ENCODE measurements at regions not wholly inside any gene's neighbourhood (a gene's known extent, or its start where the extent isn't known, plus 50 kb on each side); places are given as distances from the start of the nearest gene placed in this dataset.
"Not testable (repeated sequence)": the region's sequence is repeated elsewhere in the genome, so short reads cannot be mapped to it uniquely, and the experiment has no call there.

DNA sequence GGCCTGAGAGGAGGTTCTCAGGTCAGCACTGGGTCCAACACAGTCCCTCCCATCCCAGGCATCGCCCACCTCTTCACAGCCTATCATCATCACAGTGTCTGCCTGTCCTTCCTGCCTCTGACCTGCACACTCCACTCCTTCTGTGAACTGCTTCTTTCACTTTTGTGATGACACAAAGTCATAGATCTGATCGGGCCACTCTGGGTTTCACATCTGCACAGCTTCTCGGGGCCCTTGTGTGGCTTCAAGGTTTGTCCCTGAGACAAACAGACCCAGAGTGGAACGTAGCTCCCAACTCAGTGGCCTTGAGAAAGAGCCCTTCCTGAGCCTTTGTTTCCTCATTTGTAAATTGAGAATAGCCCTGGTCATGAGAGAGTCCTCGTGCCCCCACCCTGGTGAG lies 377.1 kb downstream of the ANAPC1 start:
- TF ChIP-seq POLR2A (IDR thresholded peaks at IDR 0.05; ENCODE audit: borderline replicate concordance, extremely low read depth, insufficient read depth, insufficient read length); RAD21 (IDR thresholded peaks at IDR 0.05; ENCODE audit: low read depth); EZH2phosphoT487 (IDR thresholded peaks at IDR 0.05; ENCODE audit: borderline replicate concordance); POLR2AphosphoS5 (IDR thresholded peaks at IDR 0.05; ENCODE audit: low read depth, low read length); EZH2 (IDR thresholded peaks at IDR 0.05); YY1 (IDR thresholded peaks at IDR 0.05; ENCODE audit: extremely low read depth, insufficient replicate concordance, low read depth, low read length); ZNF274 (IDR thresholded peaks at IDR 0.05; ENCODE audit: low read depth, low read length); FOSL1 (IDR thresholded peaks at IDR 0.05; ENCODE audit: low read depth): not testable (repeated sequence)
- TF ChIP-seq, protein P1, sequence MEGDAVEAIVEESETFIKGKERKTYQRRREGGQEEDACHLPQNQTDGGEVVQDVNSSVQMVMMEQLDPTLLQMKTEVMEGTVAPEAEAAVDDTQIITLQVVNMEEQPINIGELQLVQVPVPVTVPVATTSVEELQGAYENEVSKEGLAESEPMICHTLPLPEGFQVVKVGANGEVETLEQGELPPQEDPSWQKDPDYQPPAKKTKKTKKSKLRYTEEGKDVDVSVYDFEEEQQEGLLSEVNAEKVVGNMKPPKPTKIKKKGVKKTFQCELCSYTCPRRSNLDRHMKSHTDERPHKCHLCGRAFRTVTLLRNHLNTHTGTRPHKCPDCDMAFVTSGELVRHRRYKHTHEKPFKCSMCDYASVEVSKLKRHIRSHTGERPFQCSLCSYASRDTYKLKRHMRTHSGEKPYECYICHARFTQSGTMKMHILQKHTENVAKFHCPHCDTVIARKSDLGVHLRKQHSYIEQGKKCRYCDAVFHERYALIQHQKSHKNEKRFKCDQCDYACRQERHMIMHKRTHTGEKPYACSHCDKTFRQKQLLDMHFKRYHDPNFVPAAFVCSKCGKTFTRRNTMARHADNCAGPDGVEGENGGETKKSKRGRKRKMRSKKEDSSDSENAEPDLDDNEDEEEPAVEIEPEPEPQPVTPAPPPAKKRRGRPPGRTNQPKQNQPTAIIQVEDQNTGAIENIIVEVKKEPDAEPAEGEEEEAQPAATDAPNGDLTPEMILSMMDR (IDR thresholded peaks at IDR 0.05 in 2 of 3, conservative IDR thresholded peaks at IDR 0.05 in 1 of 3; ENCODE audit: borderline replicate concordance in 1 of 3, insufficient read depth in 1 of 3, low read depth in 2 of 3, low read length in 2 of 3): not testable (repeated sequence)
- TF ChIP-seq, protein P2, sequence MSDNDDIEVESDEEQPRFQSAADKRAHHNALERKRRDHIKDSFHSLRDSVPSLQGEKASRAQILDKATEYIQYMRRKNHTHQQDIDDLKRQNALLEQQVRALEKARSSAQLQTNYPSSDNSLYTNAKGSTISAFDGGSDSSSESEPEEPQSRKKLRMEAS (IDR thresholded peaks at IDR 0.05): not testable (repeated sequence)

Measured in HCT116 (cell line).